Fibroblast of mammary gland (primary cell): ENCODE measurements at regions not wholly inside any gene's neighbourhood (a gene's known extent, or its start where the extent isn't known, plus 50 kb on each side); places are given as distances from the start of the nearest gene placed in this dataset.

ENCODE experiments used
- DNase-seq: peaks from one replicate; pipeline ENCODE4 v3.0.0-alpha.2; 2010; ENCODE audit warnings: low read depth
- H3K4me3 ChIP-seq: 2 replicates; pipeline ENCODE4 v1.5.1; 2011; ENCODE audit warnings: low read depth, mild to moderate bottlenecking, low read length, moderate library complexity; ENCODE audit not compliant: control insufficient read depth
- TF ChIP-seq, protein P1 (sequence below): conservative IDR thresholded peaks from 2 replicates; pipeline ENCODE4 v1.5.1; 2011; ENCODE audit warnings: low read depth, low read length, inconsistent platforms; ENCODE audit not compliant: control insufficient read depth, insufficient read depth

DNA sequence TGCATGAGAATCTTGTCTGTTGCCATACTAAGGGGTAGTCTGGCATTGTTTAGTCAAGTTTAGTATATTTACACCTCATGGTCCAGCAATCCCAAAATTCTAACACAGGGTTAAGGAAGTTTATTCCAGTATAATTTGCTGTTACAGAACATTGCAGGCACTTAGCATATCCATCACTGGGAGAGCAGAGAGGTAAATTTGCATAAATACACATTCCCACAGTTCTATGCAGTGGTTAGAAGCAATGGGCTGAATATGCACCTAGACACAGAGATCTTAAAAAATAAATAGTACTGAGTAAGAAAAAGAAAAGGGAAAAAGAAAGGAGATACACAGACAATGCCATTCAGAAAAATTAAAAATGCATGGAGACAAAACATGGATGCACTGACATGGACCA, 692.3 kb upstream of the MEF2C start:
- DNase-seq, result no peak
- TF ChIP-seq, protein P1, sequence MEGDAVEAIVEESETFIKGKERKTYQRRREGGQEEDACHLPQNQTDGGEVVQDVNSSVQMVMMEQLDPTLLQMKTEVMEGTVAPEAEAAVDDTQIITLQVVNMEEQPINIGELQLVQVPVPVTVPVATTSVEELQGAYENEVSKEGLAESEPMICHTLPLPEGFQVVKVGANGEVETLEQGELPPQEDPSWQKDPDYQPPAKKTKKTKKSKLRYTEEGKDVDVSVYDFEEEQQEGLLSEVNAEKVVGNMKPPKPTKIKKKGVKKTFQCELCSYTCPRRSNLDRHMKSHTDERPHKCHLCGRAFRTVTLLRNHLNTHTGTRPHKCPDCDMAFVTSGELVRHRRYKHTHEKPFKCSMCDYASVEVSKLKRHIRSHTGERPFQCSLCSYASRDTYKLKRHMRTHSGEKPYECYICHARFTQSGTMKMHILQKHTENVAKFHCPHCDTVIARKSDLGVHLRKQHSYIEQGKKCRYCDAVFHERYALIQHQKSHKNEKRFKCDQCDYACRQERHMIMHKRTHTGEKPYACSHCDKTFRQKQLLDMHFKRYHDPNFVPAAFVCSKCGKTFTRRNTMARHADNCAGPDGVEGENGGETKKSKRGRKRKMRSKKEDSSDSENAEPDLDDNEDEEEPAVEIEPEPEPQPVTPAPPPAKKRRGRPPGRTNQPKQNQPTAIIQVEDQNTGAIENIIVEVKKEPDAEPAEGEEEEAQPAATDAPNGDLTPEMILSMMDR, result no peak
- no peak overlapping the region for H3K4me3 ChIP-seq

DNA sequence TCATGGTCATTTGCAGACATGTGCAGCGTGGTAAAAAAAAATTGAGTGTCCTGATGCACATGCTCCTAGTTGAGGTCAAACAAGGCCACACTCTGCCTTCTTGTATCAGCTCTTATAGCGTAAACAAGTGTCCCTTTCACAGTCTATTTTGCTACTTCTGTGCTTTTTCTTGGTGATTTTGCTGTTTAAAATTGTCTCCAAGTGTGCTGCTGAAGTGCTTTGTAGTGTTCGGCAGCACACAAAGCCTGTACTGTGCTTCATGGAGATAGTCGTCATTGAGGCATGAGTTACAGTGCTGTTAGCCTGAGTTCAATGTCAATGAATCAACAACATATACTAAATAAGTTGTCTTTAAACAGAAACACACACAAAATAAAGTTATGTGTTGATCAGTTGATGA, 690.4 kb upstream of the MEF2C start:
- no peak for DNase-seq
- H3K4me3 ChIP-seq, result no peak overlapping the region
- TF ChIP-seq, protein P1, result no peak

DNA sequence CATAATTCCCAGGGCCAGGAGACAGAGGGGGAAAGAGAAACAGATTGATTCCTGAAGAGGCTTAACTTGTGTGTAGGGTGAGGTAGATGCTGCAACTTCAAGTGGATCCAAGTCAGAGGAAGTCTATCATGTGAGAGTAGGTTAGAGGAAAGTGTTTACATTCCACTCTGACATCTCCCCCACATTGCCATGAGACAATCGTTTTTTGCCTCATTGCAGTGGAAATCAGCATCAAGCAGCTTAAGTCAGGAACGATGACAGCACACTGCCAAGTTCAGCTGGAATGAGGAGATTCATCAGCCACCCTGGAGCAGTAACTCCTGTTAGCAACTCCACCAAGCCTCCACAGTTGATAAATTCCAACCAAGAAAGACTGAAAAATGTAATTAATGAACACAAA, 689.7 kb upstream of the MEF2C start:
- peak; percentile 41 for DNase-seq
- H3K4me3 ChIP-seq, result no peak overlapping the region
- TF ChIP-seq, protein P1, result no peak

DNA sequence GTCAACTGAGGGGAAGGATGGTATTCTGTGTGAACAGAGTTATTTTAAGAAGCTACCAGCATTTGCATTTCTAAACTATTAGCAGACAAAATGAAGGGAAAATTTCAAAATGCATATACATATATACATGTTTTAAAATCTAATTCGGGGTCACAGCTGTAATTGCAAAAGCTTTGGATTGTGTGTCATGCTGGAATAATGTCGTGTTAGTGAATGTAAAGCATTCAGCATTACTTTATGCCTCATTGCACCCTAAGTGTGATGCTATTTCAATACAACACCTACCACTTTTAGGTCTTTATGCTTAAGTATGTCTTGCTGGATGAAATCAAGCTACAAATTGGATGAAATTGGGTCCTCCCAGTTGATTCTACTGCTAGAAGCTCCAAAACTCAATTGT, 687.6 kb upstream of the MEF2C start:
- no peak for DNase-seq
- H3K4me3 ChIP-seq, result no peak overlapping the region
- TF ChIP-seq, protein P1, result no peak

DNA sequence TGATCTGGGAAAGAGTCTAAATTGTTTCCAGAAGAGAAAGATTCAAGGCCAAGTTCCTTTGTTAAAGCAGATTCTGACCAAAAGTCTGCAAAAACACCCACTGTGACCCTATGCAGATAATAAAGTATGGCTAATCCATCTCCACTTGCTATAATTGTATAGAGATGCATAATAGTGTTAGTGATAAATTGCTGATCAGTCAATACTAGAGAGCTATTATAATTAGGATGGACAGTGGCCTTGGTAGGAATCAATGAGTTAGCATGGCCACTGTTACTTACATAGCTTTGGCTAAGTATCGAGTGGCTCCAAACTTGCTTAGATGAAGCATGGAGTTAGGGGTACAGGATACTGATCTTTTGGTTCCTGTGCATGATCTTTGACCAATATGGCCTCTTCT, 683.4 kb upstream of the MEF2C start:
- TF ChIP-seq, protein P1, result no peak
- H3K4me3 ChIP-seq, result no peak overlapping the region
- no peak for DNase-seq

DNA sequence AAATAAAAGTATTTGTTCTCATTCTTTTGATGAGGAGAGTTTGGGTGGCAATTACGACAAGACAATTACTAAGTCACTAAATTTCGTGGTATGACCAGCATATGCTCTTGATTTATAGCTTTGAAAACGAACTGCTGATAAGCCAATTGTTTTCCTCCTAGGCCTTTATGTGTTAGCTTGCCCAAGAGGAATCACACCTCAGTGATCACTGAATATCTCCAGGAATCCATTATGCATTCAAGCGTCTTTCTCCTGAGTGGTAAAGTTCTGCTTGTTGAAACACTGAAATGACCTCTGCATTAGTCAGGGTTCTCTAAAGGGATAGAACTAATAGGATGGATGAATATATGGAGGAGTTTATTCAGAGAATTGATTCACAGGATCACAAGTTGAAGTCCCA, 677.7 kb upstream of the MEF2C start:
- DNase-seq, result no peak
- H3K4me3 ChIP-seq, result no peak overlapping the region
- TF ChIP-seq, protein P1, result no peak

DNA sequence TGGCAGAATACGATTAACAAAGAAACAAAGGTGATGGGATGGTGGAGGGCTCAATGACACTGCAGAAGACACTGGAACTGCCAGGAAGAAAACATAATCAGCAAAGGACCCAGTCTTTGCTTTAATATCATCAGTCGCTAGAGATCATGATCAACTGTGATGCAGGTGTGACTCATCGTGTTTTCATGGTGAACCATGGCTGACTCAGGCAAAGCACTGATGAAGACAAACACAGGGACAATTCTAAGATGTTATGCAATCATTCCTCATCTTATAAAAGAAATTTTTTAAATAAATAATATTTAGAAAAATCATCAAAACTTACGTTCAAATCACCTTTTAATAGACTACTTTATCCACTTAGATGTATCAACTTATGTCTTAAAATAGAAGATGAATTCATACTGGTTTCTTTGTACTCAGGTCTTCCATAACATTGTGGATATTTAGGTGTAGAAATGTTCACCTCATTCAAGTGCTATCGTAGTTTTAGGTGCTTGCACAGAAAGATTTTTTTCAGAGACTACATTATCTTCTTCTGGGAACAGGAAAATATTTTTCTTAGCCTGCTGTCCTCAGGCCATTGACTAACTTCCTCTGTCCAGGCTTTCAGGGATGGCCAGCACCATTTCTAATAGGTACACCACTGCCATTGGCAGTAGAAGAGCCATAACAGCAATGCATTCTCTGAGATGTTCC, 673.4 kb upstream of the MEF2C start:
- H3K4me3 ChIP-seq, result no peak overlapping the region
- TF ChIP-seq, protein P1, result no peak
- DNase-seq, result peak; percentile 93
